ENCODE measurements at regions not wholly inside any gene's neighbourhood (a gene's known extent, or its start where the extent isn't known, plus 50 kb on each side); places are given as distances from the start of the nearest gene placed in this dataset.

- Histone ChIP-seq H3K9me3 (ENCODE audit: control insufficient read depth, low read length) (no peaks in the 10 kb centered on the region), H3K36me3 (ENCODE audit: control insufficient read depth, insufficient read depth, low read length) (no peaks in the 10 kb centered on the region)
- WGBS, 2 experiments (ENCODE audit: insufficient coverage in 2 of 2) = 67 to 84% methylated on average over 2 of the region's 6 CpGs
Measured at GRCh38 chr11:109480251-109480650, 58.3 kb downstream of the C11orf87 start.

GRCh38 chr11:109486129-109486528 is 64.1 kb downstream of the C11orf87 start:
- H3K9me3 ChIP-seq (ENCODE audit: control insufficient read depth, low read length) = no peaks in the 10 kb centered on the region
- H3K36me3 ChIP-seq (ENCODE audit: control insufficient read depth, insufficient read depth, low read length) = no peaks in the 10 kb centered on the region
- no peaks in the 10 kb centered on the region for H3K4me1 ChIP-seq (ENCODE audit: control insufficient read depth, insufficient read depth, low read length, poor library complexity, severe bottlenecking)
- H3K27ac ChIP-seq (ENCODE audit: low read depth, low read length, severe bottlenecking) = no peak overlapping the region
- 86% methylated on average over 1 of the region's 1 CpG; no CpG with 5 or more reads in 1 of the 2 experiments for WGBS, 2 experiments (ENCODE audit: insufficient coverage in 2 of 2)
- no peak overlapping the region for H3K4me3 ChIP-seq (ENCODE audit: extremely low read depth, insufficient read depth, low read length, poor library complexity, severe bottlenecking)

More at GRCh38 chr11:109480251-109480650, 58.3 kb downstream of the C11orf87 start:
- Histone ChIP-seq H3K4me1 (ENCODE audit: control insufficient read depth, insufficient read depth, low read length, poor library complexity, severe bottlenecking) (no peaks in the 10 kb centered on the region), H3K4me3 (ENCODE audit: extremely low read depth, insufficient read depth, low read length, poor library complexity, severe bottlenecking) (no peak overlapping the region), H3K27ac (ENCODE audit: low read depth, low read length, severe bottlenecking) (no peak overlapping the region)

GRCh38 chr11:109490953-109491635 is 69.1 kb downstream of the C11orf87 start:
- Histone ChIP-seq H3K4me3 (ENCODE audit: extremely low read depth, insufficient read depth, low read length, poor library complexity, severe bottlenecking) (no peak overlapping the region), H3K36me3 (ENCODE audit: control insufficient read depth, insufficient read depth, low read length) (no peaks in the 10 kb centered on the region), H3K9me3 (ENCODE audit: control insufficient read depth, low read length) (no peaks in the 10 kb centered on the region), H3K4me1 (ENCODE audit: control insufficient read depth, insufficient read depth, low read length, poor library complexity, severe bottlenecking) (no peaks in the 10 kb centered on the region), H3K27ac (ENCODE audit: low read depth, low read length, severe bottlenecking) (no peak overlapping the region)
- WGBS, 2 experiments (ENCODE audit: insufficient coverage in 2 of 2) = 75 to 83% methylated on average over 2 to 3 of the region's 4 CpGs

GRCh38 chr11:109506115-109506514 is 84.1 kb downstream of the C11orf87 start:
- 83 to 96% methylated on average over 2 of the region's 3 CpGs for WGBS, 2 experiments (ENCODE audit: insufficient coverage in 2 of 2)
- H3K36me3 ChIP-seq (ENCODE audit: control insufficient read depth, insufficient read depth, low read length) = no peaks in the 10 kb centered on the region

GRCh38 chr11:109507331-109507730 is 85.3 kb downstream of the C11orf87 start:
- Histone ChIP-seq H3K4me3 (ENCODE audit: extremely low read depth, insufficient read depth, low read length, poor library complexity, severe bottlenecking) (no peak overlapping the region), H3K36me3 (ENCODE audit: control insufficient read depth, insufficient read depth, low read length) (no peaks in the 10 kb centered on the region), H3K9me3 (ENCODE audit: control insufficient read depth, low read length) (no peaks in the 10 kb centered on the region), H3K4me1 (ENCODE audit: control insufficient read depth, insufficient read depth, low read length, poor library complexity, severe bottlenecking) (no peaks in the 10 kb centered on the region), H3K27ac (ENCODE audit: low read depth, low read length, severe bottlenecking) (no peak overlapping the region)
- 97 to 100% methylated on average over 2 to 3 of the region's 4 CpGs for WGBS, 2 experiments (ENCODE audit: insufficient coverage in 2 of 2)

More at GRCh38 chr11:109506115-109506514, 84.1 kb downstream of the C11orf87 start:
- no peaks in the 10 kb centered on the region for H3K4me1 ChIP-seq (ENCODE audit: control insufficient read depth, insufficient read depth, low read length, poor library complexity, severe bottlenecking)
- H3K4me3 ChIP-seq (ENCODE audit: extremely low read depth, insufficient read depth, low read length, poor library complexity, severe bottlenecking) = no peak overlapping the region
- no peaks in the 10 kb centered on the region for H3K9me3 ChIP-seq (ENCODE audit: control insufficient read depth, low read length)
- no peak overlapping the region for H3K27ac ChIP-seq (ENCODE audit: low read depth, low read length, severe bottlenecking)

- Histone ChIP-seq H3K9me3 (ENCODE audit: control insufficient read depth, low read length) (no peaks in the 10 kb centered on the region), H3K4me3 (ENCODE audit: extremely low read depth, insufficient read depth, low read length, poor library complexity, severe bottlenecking) (no peak overlapping the region), H3K4me1 (ENCODE audit: control insufficient read depth, insufficient read depth, low read length, poor library complexity, severe bottlenecking) (no peaks in the 10 kb centered on the region), H3K27ac (ENCODE audit: low read depth, low read length, severe bottlenecking) (no peak overlapping the region), H3K36me3 (ENCODE audit: control insufficient read depth, insufficient read depth, low read length) (no peaks in the 10 kb centered on the region)
- 86 to 100% methylated on average over 1 of the region's 1 CpG for WGBS, 2 experiments (ENCODE audit: insufficient coverage in 2 of 2)
Measured at GRCh38 chr11:109507836-109508561, 86.0 kb downstream of the C11orf87 start.

- Histone ChIP-seq H3K9me3 (ENCODE audit: control insufficient read depth, low read length) (no peaks in the 10 kb centered on the region), H3K4me3 (ENCODE audit: extremely low read depth, insufficient read depth, low read length, poor library complexity, severe bottlenecking) (no peak overlapping the region), H3K27ac (ENCODE audit: low read depth, low read length, severe bottlenecking) (no peak overlapping the region), H3K36me3 (ENCODE audit: control insufficient read depth, insufficient read depth, low read length) (no peaks in the 10 kb centered on the region), H3K4me1 (ENCODE audit: control insufficient read depth, insufficient read depth, low read length, poor library complexity, severe bottlenecking) (no peaks in the 10 kb centered on the region)
- WGBS, 2 experiments (ENCODE audit: insufficient coverage in 2 of 2) = 89 to 94% methylated on average over 1 to 2 of the region's 2 CpGs
Measured at GRCh38 chr11:109508943-109509342, 87.0 kb downstream of the C11orf87 start.

GRCh38 chr11:109510316-109510715 is 88.3 kb downstream of the C11orf87 start:
- H3K4me3 ChIP-seq (ENCODE audit: extremely low read depth, insufficient read depth, low read length, poor library complexity, severe bottlenecking) = no peak overlapping the region
- H3K9me3 ChIP-seq (ENCODE audit: control insufficient read depth, low read length) = no peaks in the 10 kb centered on the region
- 80% methylated on average over 1 of the region's 1 CpG; no CpG with 5 or more reads in 1 of the 2 experiments for WGBS, 2 experiments (ENCODE audit: insufficient coverage in 2 of 2)
- no peaks in the 10 kb centered on the region for H3K36me3 ChIP-seq (ENCODE audit: control insufficient read depth, insufficient read depth, low read length)
- H3K4me1 ChIP-seq (ENCODE audit: control insufficient read depth, insufficient read depth, low read length, poor library complexity, severe bottlenecking) = no peaks in the 10 kb centered on the region
- no peak overlapping the region for H3K27ac ChIP-seq (ENCODE audit: low read depth, low read length, severe bottlenecking)

- no peaks in the 10 kb centered on the region for H3K9me3 ChIP-seq (ENCODE audit: control insufficient read depth, low read length)
- no peaks in the 10 kb centered on the region for H3K36me3 ChIP-seq (ENCODE audit: control insufficient read depth, insufficient read depth, low read length)
- no peak overlapping the region for H3K27ac ChIP-seq (ENCODE audit: low read depth, low read length, severe bottlenecking)
Measured at GRCh38 chr11:109511598-109511997, 89.6 kb downstream of the C11orf87 start.

GRCh38 chr11:109512249-109512648 is 90.3 kb downstream of the C11orf87 start:
- Histone ChIP-seq H3K9me3 (ENCODE audit: control insufficient read depth, low read length) (no peaks in the 10 kb centered on the region), H3K27ac (ENCODE audit: low read depth, low read length, severe bottlenecking) (no peak overlapping the region), H3K4me1 (ENCODE audit: control insufficient read depth, insufficient read depth, low read length, poor library complexity, severe bottlenecking) (no peaks in the 10 kb centered on the region), H3K36me3 (ENCODE audit: control insufficient read depth, insufficient read depth, low read length) (no peaks in the 10 kb centered on the region), H3K4me3 (ENCODE audit: extremely low read depth, insufficient read depth, low read length, poor library complexity, severe bottlenecking) (no peak overlapping the region)
- WGBS, 2 experiments (ENCODE audit: insufficient coverage in 2 of 2) = no CpG with 5 or more reads among the region's 1 CpG

More at GRCh38 chr11:109511598-109511997, 89.6 kb downstream of the C11orf87 start:
- H3K4me1 ChIP-seq (ENCODE audit: control insufficient read depth, insufficient read depth, low read length, poor library complexity, severe bottlenecking) = no peaks in the 10 kb centered on the region
- H3K4me3 ChIP-seq (ENCODE audit: extremely low read depth, insufficient read depth, low read length, poor library complexity, severe bottlenecking) = no peak overlapping the region

- H3K36me3 ChIP-seq (ENCODE audit: control insufficient read depth, insufficient read depth, low read length) = no peaks in the 10 kb centered on the region
- no peaks in the 10 kb centered on the region for H3K9me3 ChIP-seq (ENCODE audit: control insufficient read depth, low read length)
- no peaks in the 10 kb centered on the region for H3K4me1 ChIP-seq (ENCODE audit: control insufficient read depth, insufficient read depth, low read length, poor library complexity, severe bottlenecking)
- no peak overlapping the region for H3K27ac ChIP-seq (ENCODE audit: low read depth, low read length, severe bottlenecking)
- 82 to 85% methylated on average over 2 of the region's 2 CpGs for WGBS, 2 experiments (ENCODE audit: insufficient coverage in 2 of 2)
- H3K4me3 ChIP-seq (ENCODE audit: extremely low read depth, insufficient read depth, low read length, poor library complexity, severe bottlenecking) = no peak overlapping the region
Measured at GRCh38 chr11:109512680-109513079, 90.7 kb downstream of the C11orf87 start.

Data from mesodermal cell (in vitro differentiated cells).